GM04504 (cell line): ENCODE measurements at regions not wholly inside any gene's neighbourhood (a gene's known extent, or its start where the extent isn't known, plus 50 kb on each side); places are given as distances from the start of the nearest gene placed in this dataset.
"Not testable (repeated sequence)": the region's sequence is repeated elsewhere in the genome, so short reads cannot be mapped to it uniquely, and the experiment has no call there.

Experiments
- DNase-seq: peaks from one replicate; pipeline ENCODE4 v3.0.0-alpha.2; 2012; ENCODE audit warnings: low read depth

- DNase-seq: no peak
These were observed 502.2 kb upstream of the PHF14 start for GRCh38 chr7:10471280-10472058.

- DNase-seq: no peak
These were observed 501.6 kb upstream of the PHF14 start for GRCh38 chr7:10472115-10472514.

GRCh38 chr7:10473569-10473968 is 500.1 kb upstream of the PHF14 start:
- no peak for DNase-seq

- no peak for DNase-seq
These were observed 499.6 kb upstream of the PHF14 start for GRCh38 chr7:10474048-10474447.

GRCh38 chr7:10475940-10476641 is 497.6 kb upstream of the PHF14 start:
- no peak for DNase-seq

- DNase-seq: no peak
These were observed 497.0 kb upstream of the PHF14 start for GRCh38 chr7:10476642-10477041.

- DNase-seq: no peak
These were observed 490.0 kb upstream of the PHF14 start for GRCh38 chr7:10483671-10484070.

GRCh38 chr7:10484767-10485166 is 488.9 kb upstream of the PHF14 start:
- no peak for DNase-seq

- not testable (repeated sequence) for DNase-seq
These were observed 472.3 kb upstream of the PHF14 start for GRCh38 chr7:10501206-10501884.

- DNase-seq: no peak
These were observed 466.6 kb upstream of the PHF14 start for GRCh38 chr7:10507032-10507431.

- no peak for DNase-seq
These were observed 452.4 kb upstream of the PHF14 start for GRCh38 chr7:10521306-10521705.

- not testable (repeated sequence) for DNase-seq
These were observed 440.2 kb upstream of the PHF14 start for GRCh38 chr7:10533429-10533828.

GRCh38 chr7:10536561-10536960 is 437.1 kb upstream of the PHF14 start:
- DNase-seq: no peak

GRCh38 chr7:10537764-10538163 is 435.9 kb upstream of the PHF14 start:
- DNase-seq: no peak

- no peak for DNase-seq
These were observed 416.3 kb upstream of the PHF14 start for GRCh38 chr7:10557375-10557774.

GRCh38 chr7:10560497-10560896 is 413.2 kb upstream of the PHF14 start:
- DNase-seq: no peak

GRCh38 chr7:10568891-10569290 is 404.8 kb upstream of the PHF14 start:
- DNase-seq: no peak

- DNase-seq: no peak
These were observed 401.9 kb upstream of the PHF14 start for GRCh38 chr7:10571759-10572158.

- no peak for DNase-seq
These were observed 395.8 kb upstream of the PHF14 start for GRCh38 chr7:10577866-10578374.

GRCh38 chr7:10579561-10579960 is 394.1 kb upstream of the PHF14 start:
- no peak for DNase-seq

- no peak for DNase-seq
These were observed 388.8 kb upstream of the PHF14 start for GRCh38 chr7:10584886-10585285.

GRCh38 chr7:10588084-10588483 is 385.6 kb upstream of the PHF14 start:
- no peak for DNase-seq

GRCh38 chr7:10592604-10593003 is 381.1 kb upstream of the PHF14 start:
- no peak for DNase-seq
